ENCODE measurements at regions not wholly inside any gene's neighbourhood (a gene's known extent, or its start where the extent isn't known, plus 50 kb on each side); places are given as distances from the start of the nearest gene placed in this dataset.
A peak's percentile ranks its signal among the peaks of the same experiment; 100 is the strongest.

GRCh38 chr11:98104249-98104648, 916.5 kb upstream of the CNTN5 start (continued):
- no peak for TF ChIP-seq PHF8 (IDR thresholded peaks at IDR 0.05; ENCODE audit: borderline replicate concordance, low read length)
- no peak for TF ChIP-seq STAG1 (CRISPR knock-in tag; IDR thresholded peaks at IDR 0.05; ENCODE audit: borderline replicate concordance)
- no peak for TF ChIP-seq BCL6 (CRISPR knock-in tag; IDR thresholded peaks at IDR 0.05)
- peak; percentile 48 for TF ChIP-seq GATA2 (CRISPR knock-in tag; IDR thresholded peaks at IDR 0.05)
- TF ChIP-seq FOXJ2 (tag; IDR thresholded peaks at IDR 0.05), result no peak
- TF ChIP-seq PKNOX1 (IDR thresholded peaks at IDR 0.05), result peak; percentile 42; the same call in 1 of the 2 replicates
- TF ChIP-seq MEIS2 (IDR thresholded peaks at IDR 0.05; ENCODE audit: partially characterized antibody), result peak; percentile 93
- TF ChIP-seq FOXA3 (CRISPR knock-in tag; conservative IDR thresholded peaks at IDR 0.05 in 1 of 2, IDR thresholded peaks at IDR 0.05 in 1 of 2), result peak in 1 of 2 experiments; percentile 72; a peak in 2 of 4 replicates
- TF ChIP-seq SMARCE1 (IDR thresholded peaks at IDR 0.05), result peak; percentile 75; the same call in 1 of the 2 replicates
- no peak for TF ChIP-seq ZNF347 (CRISPR knock-in tag; IDR thresholded peaks at IDR 0.05; ENCODE audit: low read depth)
- TF ChIP-seq, protein P1, sequence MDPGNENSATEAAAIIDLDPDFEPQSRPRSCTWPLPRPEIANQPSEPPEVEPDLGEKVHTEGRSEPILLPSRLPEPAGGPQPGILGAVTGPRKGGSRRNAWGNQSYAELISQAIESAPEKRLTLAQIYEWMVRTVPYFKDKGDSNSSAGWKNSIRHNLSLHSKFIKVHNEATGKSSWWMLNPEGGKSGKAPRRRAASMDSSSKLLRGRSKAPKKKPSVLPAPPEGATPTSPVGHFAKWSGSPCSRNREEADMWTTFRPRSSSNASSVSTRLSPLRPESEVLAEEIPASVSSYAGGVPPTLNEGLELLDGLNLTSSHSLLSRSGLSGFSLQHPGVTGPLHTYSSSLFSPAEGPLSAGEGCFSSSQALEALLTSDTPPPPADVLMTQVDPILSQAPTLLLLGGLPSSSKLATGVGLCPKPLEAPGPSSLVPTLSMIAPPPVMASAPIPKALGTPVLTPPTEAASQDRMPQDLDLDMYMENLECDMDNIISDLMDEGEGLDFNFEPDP (CRISPR knock-in tag; IDR thresholded peaks at IDR 0.05), result no peak
- TF ChIP-seq, protein P2, sequence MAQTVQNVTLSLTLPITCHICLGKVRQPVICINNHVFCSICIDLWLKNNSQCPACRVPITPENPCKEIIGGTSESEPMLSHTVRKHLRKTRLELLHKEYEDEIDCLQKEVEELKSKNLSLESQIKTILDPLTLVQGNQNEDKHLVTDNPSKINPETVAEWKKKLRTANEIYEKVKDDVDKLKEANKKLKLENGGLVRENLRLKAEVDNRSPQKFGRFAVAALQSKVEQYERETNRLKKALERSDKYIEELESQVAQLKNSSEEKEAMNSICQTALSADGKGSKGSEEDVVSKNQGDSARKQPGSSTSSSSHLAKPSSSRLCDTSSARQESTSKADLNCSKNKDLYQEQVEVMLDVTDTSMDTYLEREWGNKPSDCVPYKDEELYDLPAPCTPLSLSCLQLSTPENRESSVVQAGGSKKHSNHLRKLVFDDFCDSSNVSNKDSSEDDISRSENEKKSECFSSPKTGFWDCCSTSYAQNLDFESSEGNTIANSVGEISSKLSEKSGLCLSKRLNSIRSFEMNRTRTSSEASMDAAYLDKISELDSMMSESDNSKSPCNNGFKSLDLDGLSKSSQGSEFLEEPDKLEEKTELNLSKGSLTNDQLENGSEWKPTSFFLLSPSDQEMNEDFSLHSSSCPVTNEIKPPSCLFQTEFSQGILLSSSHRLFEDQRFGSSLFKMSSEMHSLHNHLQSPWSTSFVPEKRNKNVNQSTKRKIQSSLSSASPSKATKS (CRISPR knock-in tag; IDR thresholded peaks at IDR 0.05), result no peak
- TF ChIP-seq SMARCA4 (IDR thresholded peaks at IDR 0.05), result peak; percentile 36; the same call in 1 of the 2 replicates
- no peak for TF ChIP-seq PBX2 (CRISPR knock-in tag; IDR thresholded peaks at IDR 0.05; ENCODE audit: low read depth)
- TF ChIP-seq PBX2 (tag; conservative IDR thresholded peaks at IDR 0.05; ENCODE audit: low read depth), result peak; percentile 91
- no peak for TF ChIP-seq POU5F1 (IDR thresholded peaks at IDR 0.05; ENCODE audit: borderline replicate concordance, low read depth, low read length, partially characterized antibody)

Measured in K562 (cell line).